ENCODE measurements at regions not wholly inside any gene's neighbourhood (a gene's known extent, or its start where the extent isn't known, plus 50 kb on each side); places are given as distances from the start of the nearest gene placed in this dataset.

- no peaks in the 10 kb centered on the region for H4K20me1 ChIP-seq (ENCODE audit: low read length)
- BruUV-seq (replicated peaks), result no TSS peak
- H3K4me1 ChIP-seq (ENCODE audit: insufficient read depth, low read length), result peaks cover 33% of the 10 kb centered on the region
- H3K27ac ChIP-seq (ENCODE audit: low read length), result peak overlapping the region; percentile 6; the same call in 1 of the 2 replicates
- ChIA-PET POLR2A (ENCODE audit: unreplicated experiment) (no interaction called here), CTCF (no interaction called here)
- no peak for ATAC-seq
- no peaks in the 10 kb centered on the region for H3K27me3 ChIP-seq (ENCODE audit: low read length)
- DNase-seq, result no peak
- no peak for TF ChIP-seq CTCF (conservative IDR thresholded peaks at IDR 0.05; ENCODE audit: low read depth, low read length)
- no peak for TF ChIP-seq EZH2 (IDR thresholded peaks at IDR 0.05; ENCODE audit: low read length, unreplicated experiment)
- no peak for TF ChIP-seq EZH2phosphoT487 (IDR thresholded peaks at IDR 0.05; ENCODE audit: borderline replicate concordance, low read length)
- H2AFZ ChIP-seq (ENCODE audit: low read length), result no peak overlapping the region; the same call in 1 of the 2 replicates
- no peak overlapping the region for H3K4me3 ChIP-seq (ENCODE audit: low read length)
- intact Hi-C loops (cut with micrococcal nuclease), result no loop called here
- H3K9me3 ChIP-seq (ENCODE audit: low read length), result no peaks in the 10 kb centered on the region
- H3K9ac ChIP-seq (ENCODE audit: low read length), result no peak overlapping the region
- H3F3A ChIP-seq (ENCODE audit: low read length, unreplicated experiment), result peaks cover 14% of the 10 kb centered on the region
- H3K36me3 ChIP-seq (ENCODE audit: low read depth, low read length), result no peaks in the 10 kb centered on the region
- H3K4me2 ChIP-seq (ENCODE audit: low read length), result 0 out of 2 replicates have a peak overlapping the region, but pooled peaks have one; percentile 0
- H3K9me2 ChIP-seq (replicated peaks; ENCODE audit: low read length), result no peaks in the 10 kb centered on the region
- H3K79me2 ChIP-seq (ENCODE audit: low read length), result no peaks in the 10 kb centered on the region
These were observed 168.8 kb upstream of the SYT1 start for GRCh38 chr12:78695749-78696148.

- Histone ChIP-seq H3K4me1 (ENCODE audit: insufficient read depth, low read length) (peaks cover 33% of the 10 kb centered on the region), H3K9me2 (replicated peaks; ENCODE audit: low read length) (no peaks in the 10 kb centered on the region), H3K9me3 (ENCODE audit: low read length) (no peaks in the 10 kb centered on the region), H3F3A (ENCODE audit: low read length, unreplicated experiment) (peaks cover 14% of the 10 kb centered on the region), H3K79me2 (ENCODE audit: low read length) (no peaks in the 10 kb centered on the region), H3K4me3 (ENCODE audit: low read length) (no peak overlapping the region), H3K36me3 (ENCODE audit: low read depth, low read length) (no peaks in the 10 kb centered on the region), H3K27ac (ENCODE audit: low read length) (peak overlapping the region; percentile 6; the same call in 1 of the 2 replicates), H3K4me2 (ENCODE audit: low read length) (peak overlapping the region; percentile 0; the same call in 1 of the 2 replicates), H3K27me3 (ENCODE audit: low read length) (no peaks in the 10 kb centered on the region), H4K20me1 (ENCODE audit: low read length) (no peaks in the 10 kb centered on the region), H3K9ac (ENCODE audit: low read length) (no peak overlapping the region), H2AFZ (ENCODE audit: low read length) (peak overlapping the region; percentile 6; the same call in 1 of the 2 replicates)
- DNase-seq, result peak; percentile 76
- intact Hi-C loops (cut with micrococcal nuclease), result no loop called here
- BruUV-seq (replicated peaks), result no TSS peak
- no peak for TF ChIP-seq EZH2phosphoT487 (IDR thresholded peaks at IDR 0.05; ENCODE audit: borderline replicate concordance, low read length)
- no peak for TF ChIP-seq EZH2 (IDR thresholded peaks at IDR 0.05; ENCODE audit: low read length, unreplicated experiment)
- no peak for TF ChIP-seq CTCF (conservative IDR thresholded peaks at IDR 0.05; ENCODE audit: low read depth, low read length)
- ChIA-PET POLR2A (ENCODE audit: unreplicated experiment) (no interaction called here), CTCF (no interaction called here)
- no peak for ATAC-seq
These were observed 168.3 kb upstream of the SYT1 start for GRCh38 chr12:78696267-78696666.

- peak; percentile 80 for ATAC-seq
- Histone ChIP-seq H3K27ac (ENCODE audit: low read length) (peak overlapping the region; percentile 90), H3F3A (ENCODE audit: low read length, unreplicated experiment) (peaks cover 14% of the 10 kb centered on the region), H2AFZ (ENCODE audit: low read length) (no peak overlapping the region), H3K27me3 (ENCODE audit: low read length) (no peaks in the 10 kb centered on the region), H3K9me3 (ENCODE audit: low read length) (no peaks in the 10 kb centered on the region), H3K79me2 (ENCODE audit: low read length) (no peaks in the 10 kb centered on the region), H3K4me1 (ENCODE audit: insufficient read depth, low read length) (peaks cover 39% of the 10 kb centered on the region), H3K9ac (ENCODE audit: low read length) (peak overlapping the region; percentile 58; the same call in 1 of the 2 replicates), H3K36me3 (ENCODE audit: low read depth, low read length) (no peaks in the 10 kb centered on the region), H4K20me1 (ENCODE audit: low read length) (no peaks in the 10 kb centered on the region), H3K9me2 (replicated peaks; ENCODE audit: low read length) (no peaks in the 10 kb centered on the region), H3K4me2 (ENCODE audit: low read length) (peak overlapping the region; percentile 6), H3K4me3 (ENCODE audit: low read length) (no peak overlapping the region)
- no TSS peak for BruUV-seq (replicated peaks)
- TF ChIP-seq CTCF (conservative IDR thresholded peaks at IDR 0.05; ENCODE audit: low read depth, low read length) (no peak), EZH2 (IDR thresholded peaks at IDR 0.05; ENCODE audit: low read length, unreplicated experiment) (no peak), EZH2phosphoT487 (IDR thresholded peaks at IDR 0.05; ENCODE audit: borderline replicate concordance, low read length) (no peak)
- peak; percentile 83 for DNase-seq
- intact Hi-C loops (cut with micrococcal nuclease), result no loop called here
- ChIA-PET POLR2A (ENCODE audit: unreplicated experiment) (no interaction called here), CTCF (no interaction called here)
These were observed 166.7 kb upstream of the SYT1 start for GRCh38 chr12:78697817-78698415.
